GM12873 (cell line): ENCODE measurements at regions not wholly inside any gene's neighbourhood (a gene's known extent, or its start where the extent isn't known, plus 50 kb on each side); places are given as distances from the start of the nearest gene placed in this dataset.

Experiments
- TF ChIP-seq, protein P1 (sequence below): IDR thresholded peaks from 2 replicates; pipeline ENCODE4 v1.5.1; 2012; ENCODE audit warnings: low read depth, mild to moderate bottlenecking, moderate library complexity, low read length, control low read depth; ENCODE audit not compliant: insufficient read depth; ENCODE audit errors: missing control alignments

DNA sequence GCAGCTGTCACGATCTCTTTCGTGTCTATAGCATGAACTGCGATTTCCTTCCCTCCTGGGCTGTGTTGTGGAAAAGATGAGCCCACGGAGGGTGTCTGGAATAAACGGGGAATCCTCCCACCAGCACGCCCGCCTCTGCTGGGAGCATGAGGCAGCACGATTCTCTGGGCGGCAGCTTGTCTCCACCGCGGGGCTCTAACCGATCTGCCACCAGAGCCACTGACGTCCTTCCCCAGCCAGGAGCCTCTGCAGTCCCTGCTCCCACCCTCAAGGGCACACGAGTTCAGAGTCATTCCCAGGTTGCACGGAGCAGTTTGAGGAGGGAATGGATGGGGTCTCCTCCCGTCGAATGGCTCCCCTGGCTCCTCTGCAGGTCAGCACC, 197.6 kb downstream of the DLL1 start:
- TF ChIP-seq, protein P1, sequence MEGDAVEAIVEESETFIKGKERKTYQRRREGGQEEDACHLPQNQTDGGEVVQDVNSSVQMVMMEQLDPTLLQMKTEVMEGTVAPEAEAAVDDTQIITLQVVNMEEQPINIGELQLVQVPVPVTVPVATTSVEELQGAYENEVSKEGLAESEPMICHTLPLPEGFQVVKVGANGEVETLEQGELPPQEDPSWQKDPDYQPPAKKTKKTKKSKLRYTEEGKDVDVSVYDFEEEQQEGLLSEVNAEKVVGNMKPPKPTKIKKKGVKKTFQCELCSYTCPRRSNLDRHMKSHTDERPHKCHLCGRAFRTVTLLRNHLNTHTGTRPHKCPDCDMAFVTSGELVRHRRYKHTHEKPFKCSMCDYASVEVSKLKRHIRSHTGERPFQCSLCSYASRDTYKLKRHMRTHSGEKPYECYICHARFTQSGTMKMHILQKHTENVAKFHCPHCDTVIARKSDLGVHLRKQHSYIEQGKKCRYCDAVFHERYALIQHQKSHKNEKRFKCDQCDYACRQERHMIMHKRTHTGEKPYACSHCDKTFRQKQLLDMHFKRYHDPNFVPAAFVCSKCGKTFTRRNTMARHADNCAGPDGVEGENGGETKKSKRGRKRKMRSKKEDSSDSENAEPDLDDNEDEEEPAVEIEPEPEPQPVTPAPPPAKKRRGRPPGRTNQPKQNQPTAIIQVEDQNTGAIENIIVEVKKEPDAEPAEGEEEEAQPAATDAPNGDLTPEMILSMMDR: no peak

DNA sequence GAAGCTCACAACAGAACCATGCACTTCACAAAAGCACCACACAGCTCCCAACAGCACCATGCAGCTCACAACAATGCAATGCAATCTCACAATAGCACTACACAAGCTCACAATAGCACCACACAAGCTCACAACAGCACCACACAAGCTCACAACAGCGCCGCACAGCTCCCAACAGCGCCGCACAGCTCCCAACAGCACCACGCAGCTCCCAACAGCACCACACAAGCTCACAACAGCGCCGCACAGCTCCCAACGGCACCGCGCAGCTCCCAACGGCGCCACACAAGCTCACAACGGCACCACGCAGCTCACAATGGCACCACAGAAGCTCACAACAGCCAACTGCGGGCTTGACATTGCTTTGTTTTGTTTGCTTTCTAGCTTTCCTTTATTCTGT, 198.1 kb downstream of the DLL1 start:
- TF ChIP-seq, protein P1: no peak

DNA sequence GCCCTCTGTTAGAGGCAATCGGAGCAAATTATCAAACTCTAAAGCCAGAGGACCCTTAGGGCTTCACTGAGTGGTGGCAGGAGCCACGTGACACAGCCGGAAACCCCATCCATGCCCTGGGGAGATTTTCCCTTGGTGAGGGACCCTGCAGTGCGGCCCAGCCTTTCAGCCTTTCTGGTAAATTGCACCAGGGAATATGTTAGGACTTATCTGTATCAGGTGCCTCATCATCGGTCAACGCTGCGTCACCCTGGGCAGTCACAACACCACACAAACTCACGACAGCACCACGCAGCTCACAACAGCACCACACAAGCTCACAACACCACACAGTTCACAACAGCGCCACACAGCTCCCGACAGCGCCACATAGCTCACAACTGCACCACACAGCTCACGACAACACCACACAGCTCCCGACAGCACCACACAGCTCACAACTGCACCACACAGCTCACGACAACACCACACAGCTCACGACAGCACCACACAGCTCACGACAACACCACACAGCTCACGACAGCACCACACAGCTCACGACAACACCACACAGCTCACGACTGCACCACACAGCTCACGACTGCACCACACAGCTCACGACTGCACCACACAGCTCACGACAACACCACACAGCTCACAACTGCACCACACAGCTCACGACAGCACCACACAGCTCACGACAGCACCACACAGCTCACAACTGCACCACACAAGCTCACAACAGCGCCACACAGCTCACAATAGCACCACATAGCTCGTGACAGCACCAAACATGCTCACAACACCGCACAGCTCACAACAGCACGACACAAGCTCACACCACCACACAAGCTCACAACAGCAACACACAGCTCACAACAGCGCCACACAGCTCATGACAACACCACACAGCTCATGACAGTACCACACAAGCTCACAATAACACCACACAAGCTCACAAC, 199.0 kb downstream of the DLL1 start:
- TF ChIP-seq, protein P1: no peak

DNA sequence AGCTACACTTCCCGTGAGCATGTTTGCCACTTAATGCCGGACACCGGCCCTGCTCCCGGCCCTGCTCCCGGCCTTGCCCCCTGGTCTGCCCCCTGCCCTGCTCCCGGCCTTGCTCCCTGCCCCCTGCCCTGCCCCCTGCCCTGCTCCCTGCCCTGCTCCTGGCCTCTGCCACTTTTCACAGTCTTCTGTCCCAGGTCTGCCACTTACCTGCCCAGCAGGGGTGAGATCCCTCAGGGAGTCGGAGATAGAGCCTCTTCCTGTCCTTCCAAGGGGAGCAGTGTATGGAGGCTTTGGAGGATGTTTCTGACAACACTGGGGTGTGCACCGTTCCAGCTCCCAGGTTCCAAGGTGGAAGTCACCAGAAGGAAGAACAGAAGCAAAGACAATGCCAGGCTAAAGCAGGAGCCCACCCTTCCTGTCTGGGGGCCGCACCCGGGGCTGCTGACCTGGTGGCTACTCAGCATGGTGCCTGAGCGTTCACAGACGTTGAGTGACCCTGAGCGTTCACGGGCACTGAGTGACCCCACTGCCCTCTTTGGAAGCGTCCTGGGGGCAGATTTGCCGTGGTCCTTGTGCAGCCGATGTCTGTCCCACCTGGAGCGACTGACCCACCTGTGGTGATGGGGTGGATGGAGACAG, 199.8 kb downstream of the DLL1 start:
- TF ChIP-seq, protein P1: no peak

DNA sequence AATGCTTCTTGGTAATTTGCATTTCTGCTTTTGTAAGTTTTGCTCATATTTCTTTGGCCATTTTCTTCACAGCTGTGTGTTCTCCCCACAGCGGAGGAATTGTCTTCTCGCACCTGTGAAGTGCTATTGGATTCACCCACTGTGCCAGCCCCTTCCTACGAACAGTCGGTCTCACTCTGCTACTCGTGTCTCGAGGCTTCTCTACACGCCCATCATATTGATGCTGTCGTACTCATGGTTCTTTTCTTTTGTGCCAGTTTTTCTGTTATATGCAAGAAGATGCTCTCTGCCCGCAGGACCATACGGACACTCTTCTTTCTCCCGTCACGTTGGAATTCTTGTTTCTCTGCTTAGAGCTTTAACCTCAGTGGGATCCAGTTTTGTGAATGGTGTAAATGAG, 200.3 kb downstream of the DLL1 start:
- TF ChIP-seq, protein P1: no peak

DNA sequence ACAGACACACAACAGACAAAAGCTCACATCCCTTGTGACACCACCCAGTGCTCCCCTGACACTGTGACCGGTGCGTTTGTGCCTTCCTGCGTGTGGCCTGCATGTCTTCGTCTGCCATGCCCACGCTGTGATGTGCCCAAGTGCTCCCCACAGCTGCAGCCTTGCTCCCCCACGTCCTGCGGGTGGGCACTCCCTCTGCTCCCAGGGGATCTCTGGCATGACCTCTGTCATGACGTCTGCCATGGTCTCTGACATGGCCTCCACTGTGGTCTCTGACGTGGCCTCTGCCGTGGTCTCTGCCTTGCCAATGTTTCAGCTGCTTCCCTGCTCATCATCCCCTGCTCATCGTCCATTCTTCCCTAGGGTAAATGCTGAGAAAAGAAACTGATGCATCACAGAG, 200.9 kb downstream of the DLL1 start:
- TF ChIP-seq, protein P1: no peak

DNA sequence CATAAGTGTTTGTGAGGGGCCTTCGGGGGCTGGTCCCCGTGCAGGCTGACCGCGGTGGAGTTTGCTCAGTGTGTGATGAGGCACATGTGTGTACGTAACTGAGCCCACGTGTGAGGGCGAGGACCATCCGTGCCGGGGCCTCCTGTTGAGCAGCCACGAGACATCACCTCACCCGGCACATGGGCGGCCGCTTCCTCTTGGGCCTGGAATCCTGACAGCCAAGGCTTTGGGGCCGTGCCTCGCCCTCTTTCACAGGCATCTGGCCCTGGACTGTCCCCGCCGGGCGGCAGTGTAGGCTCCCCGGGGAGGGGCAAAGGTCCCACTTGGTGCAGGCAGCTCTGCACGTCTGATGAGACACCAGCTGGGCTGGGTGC, 202.3 kb downstream of the DLL1 start:
- TF ChIP-seq, protein P1: no peak
